Gastrocnemius medialis (tissue), 4 donors: ENCODE measurements at regions not wholly inside any gene's neighbourhood (a gene's known extent, or its start where the extent isn't known, plus 50 kb on each side); places are given as distances from the start of the nearest gene placed in this dataset.
"Not testable (repeated sequence)": the region's sequence is repeated elsewhere in the genome, so short reads cannot be mapped to it uniquely, and the experiment has no call there.

Source experiments
- ATAC-seq, 2 donors: fragments of 150-250 bp; one replicate each; pipeline ENCODE4 v1.9.1; 2016
- DNase-seq, 2 donors: peaks; one replicate each; pipeline ENCODE4 v3.0.0-alpha.2; 2019
- H3K27ac ChIP-seq, 4 donors: fragments of 200-600 bp; sonication (generic); 1 replicate in 1 of 4; 2 replicates in 3 of 4; pipeline ENCODE4 v1.5.1; 2016 to 2018; ENCODE audit warnings: mild to moderate bottlenecking in 2 of 4, moderate library complexity in 1 of 4
- H3K27me3 ChIP-seq, 3 donors: fragments of 200-600 bp; sonication (generic) in 2 of 3; 1 replicate in 1 of 3; 2 replicates in 2 of 3; pipeline versions ENCODE4 v1.5.1 to v1.6.0; 2016 to 2019; ENCODE audit warnings: mild to moderate bottlenecking in 1 of 3, moderate library complexity in 1 of 3
- H3K36me3 ChIP-seq, 2 donors: fragments of 200-600 bp; sonication (generic) in 1 of 2; one replicate each; pipeline ENCODE4 v1.5.1; 2017 to 2018
- H3K4me1 ChIP-seq, 2 donors: fragments of 200-600 bp; sonication (generic) in 1 of 2; one replicate each; pipeline ENCODE4 v1.5.1; 2016 to 2017; ENCODE audit warnings: mild to moderate bottlenecking in 2 of 2
- H3K4me3 ChIP-seq, 4 donors: fragments of 200-600 bp; sonication (generic) in 3 of 4; 1 replicate in 1 of 4; 2 replicates in 3 of 4; pipeline ENCODE4 v1.5.1; 2016 to 2019; ENCODE audit warnings: mild to moderate bottlenecking in 2 of 4
- H3K9me3 ChIP-seq, 3 donors: fragments of 200-600 bp; sonication (generic) in 2 of 3; 1 replicate in 1 of 3; 2 replicates in 2 of 3; pipeline ENCODE4 v1.5.1; 2016 to 2019
- POLR2A ChIP-seq, 2 donors: fragments of 450-650 bp; IDR thresholded peaks; one replicate each; pipeline ENCODE4 v1.6.1; 2017; ENCODE audit warnings: antibody characterized with exemption in 2 of 2, mild to moderate bottlenecking in 2 of 2, moderate library complexity in 2 of 2
- in situ Hi-C, 4 donors: fragments of 200-750 bp; cut with MboI; loops; one replicate each; pipeline versions ENCODE4 v1.15.0 to v1.8.0; 2017; ENCODE audit warnings: low sequenced_read_pairs in 4 of 4
- intact Hi-C: fragments of 100-400 bp; cut with DNase I; formaldehyde crosslinking; loops from one replicate; pipeline ENCODE4 v1.15.1; 2023; ENCODE audit warnings: low total_unique reads
- TF ChIP-seq, protein P1 (sequence below), 5 experiments: fragments of 450-650 bp in 3 of 5; fragments of 200-600 bp in 2 of 5; sonication (generic) in 2 of 5; IDR thresholded peaks in 4 of 5; conservative IDR thresholded peaks in 1 of 5; 1 replicate in 4 of 5; 2 replicates in 1 of 5; pipeline ENCODE4 v1.5.1; 2016 to 2019; ENCODE audit warnings: antibody characterized with exemption in 5 of 5, mild to moderate bottlenecking in 3 of 5, moderate library complexity in 3 of 5

DNA sequence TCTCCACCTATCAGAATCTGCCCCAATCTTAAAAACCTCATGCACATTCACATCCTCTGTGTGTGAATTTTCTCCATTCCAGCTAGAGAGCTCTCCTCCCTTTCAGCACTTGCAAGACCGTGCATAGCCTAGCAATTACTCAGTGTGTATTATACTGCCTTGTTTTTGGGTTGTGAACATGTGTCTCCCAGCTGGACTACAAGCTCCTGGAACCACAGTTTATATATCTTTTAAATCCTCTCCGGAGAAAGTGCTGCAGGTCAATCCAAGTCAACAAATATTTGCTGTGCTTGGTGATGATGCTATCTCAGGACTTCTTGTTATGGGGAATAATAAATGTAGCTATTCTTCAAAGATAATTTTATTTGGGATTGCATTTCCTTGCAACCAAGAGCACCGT lies 58.2 kb upstream of the MEX3C start:
- no peaks in the 10 kb centered on the region for H3K9me3 ChIP-seq

GRCh38 chr18:51257150-51257549 lies 59.7 kb upstream of the MEX3C start:
- DNase-seq (no peak), ATAC-seq (no peak)
- Histone ChIP-seq H3K27ac (no peak overlapping the region), H3K36me3 (no peaks in the 10 kb centered on the region), H3K4me3 (no peak overlapping the region), H3K27me3 (no peaks in the 10 kb centered on the region), H3K4me1 (no peaks in the 10 kb centered on the region), H3K9me3 (no peaks in the 10 kb centered on the region)
- intact Hi-C loops = no loop called here
- in situ Hi-C loops = no loop called here
- TF ChIP-seq POLR2A (IDR thresholded peaks at IDR 0.05) = no peak
- TF ChIP-seq, protein P1, sequence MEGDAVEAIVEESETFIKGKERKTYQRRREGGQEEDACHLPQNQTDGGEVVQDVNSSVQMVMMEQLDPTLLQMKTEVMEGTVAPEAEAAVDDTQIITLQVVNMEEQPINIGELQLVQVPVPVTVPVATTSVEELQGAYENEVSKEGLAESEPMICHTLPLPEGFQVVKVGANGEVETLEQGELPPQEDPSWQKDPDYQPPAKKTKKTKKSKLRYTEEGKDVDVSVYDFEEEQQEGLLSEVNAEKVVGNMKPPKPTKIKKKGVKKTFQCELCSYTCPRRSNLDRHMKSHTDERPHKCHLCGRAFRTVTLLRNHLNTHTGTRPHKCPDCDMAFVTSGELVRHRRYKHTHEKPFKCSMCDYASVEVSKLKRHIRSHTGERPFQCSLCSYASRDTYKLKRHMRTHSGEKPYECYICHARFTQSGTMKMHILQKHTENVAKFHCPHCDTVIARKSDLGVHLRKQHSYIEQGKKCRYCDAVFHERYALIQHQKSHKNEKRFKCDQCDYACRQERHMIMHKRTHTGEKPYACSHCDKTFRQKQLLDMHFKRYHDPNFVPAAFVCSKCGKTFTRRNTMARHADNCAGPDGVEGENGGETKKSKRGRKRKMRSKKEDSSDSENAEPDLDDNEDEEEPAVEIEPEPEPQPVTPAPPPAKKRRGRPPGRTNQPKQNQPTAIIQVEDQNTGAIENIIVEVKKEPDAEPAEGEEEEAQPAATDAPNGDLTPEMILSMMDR (IDR thresholded peaks at IDR 0.05 in 4 of 5, conservative IDR thresholded peaks at IDR 0.05 in 1 of 5) = no peak

More for the DNA sequence above, 58.2 kb upstream of the MEX3C start:
- Histone ChIP-seq H3K27ac (no peak overlapping the region), H3K27me3 (no peaks in the 10 kb centered on the region), H3K36me3 (no peaks in the 10 kb centered on the region), H3K4me1 (no peaks in the 10 kb centered on the region), H3K4me3 (no peak overlapping the region)
- in situ Hi-C loops = no loop called here
- intact Hi-C loops = no loop called here
- no peak for TF ChIP-seq POLR2A (IDR thresholded peaks at IDR 0.05)
- TF ChIP-seq, protein P1 (IDR thresholded peaks at IDR 0.05 in 4 of 5, conservative IDR thresholded peaks at IDR 0.05 in 1 of 5) = no peak
- ATAC-seq (no peak), DNase-seq (no peak)

GRCh38 chr18:51260118-51260517 lies 62.6 kb upstream of the MEX3C start:
- no peak for TF ChIP-seq POLR2A (IDR thresholded peaks at IDR 0.05)
- TF ChIP-seq, protein P1 (IDR thresholded peaks at IDR 0.05 in 4 of 5, conservative IDR thresholded peaks at IDR 0.05 in 1 of 5) = no peak
- H3K27me3 ChIP-seq = no peaks in the 10 kb centered on the region
- no peak for DNase-seq
- no peak overlapping the region for H3K27ac ChIP-seq
- H3K4me1 ChIP-seq = no peaks in the 10 kb centered on the region
- H3K36me3 ChIP-seq = no peaks in the 10 kb centered on the region
- H3K4me3 ChIP-seq = no peak overlapping the region
- no peak for ATAC-seq
- intact Hi-C loops = no loop called here
- no peaks in the 10 kb centered on the region for H3K9me3 ChIP-seq
- in situ Hi-C loops = no loop called here

DNA sequence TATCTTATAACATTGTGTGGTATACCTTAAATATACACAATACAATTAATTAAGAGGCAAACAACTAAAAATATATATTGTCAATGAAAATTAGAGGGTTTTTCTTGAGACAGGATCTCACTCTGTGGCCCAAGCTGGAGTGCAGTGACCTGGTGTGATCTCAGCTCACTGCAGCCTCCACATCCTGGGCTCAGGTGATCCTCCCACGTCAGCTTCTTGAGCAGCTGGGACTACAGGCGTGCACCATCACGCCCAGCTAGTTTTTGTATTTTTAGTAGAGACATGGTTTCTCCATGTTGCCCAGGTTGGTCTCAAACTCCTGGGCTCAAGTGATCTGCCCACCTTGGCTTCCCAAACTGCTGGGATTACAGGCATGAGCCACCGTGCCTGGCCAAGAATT lies 68.6 kb upstream of the MEX3C start:
- H3K27ac ChIP-seq, intact Hi-C loops, H3K27me3 ChIP-seq, in situ Hi-C loops, ATAC-seq, H3K9me3 ChIP-seq, DNase-seq, H3K4me1 ChIP-seq, H3K4me3 ChIP-seq, H3K36me3 ChIP-seq: not testable (repeated sequence)

DNA sequence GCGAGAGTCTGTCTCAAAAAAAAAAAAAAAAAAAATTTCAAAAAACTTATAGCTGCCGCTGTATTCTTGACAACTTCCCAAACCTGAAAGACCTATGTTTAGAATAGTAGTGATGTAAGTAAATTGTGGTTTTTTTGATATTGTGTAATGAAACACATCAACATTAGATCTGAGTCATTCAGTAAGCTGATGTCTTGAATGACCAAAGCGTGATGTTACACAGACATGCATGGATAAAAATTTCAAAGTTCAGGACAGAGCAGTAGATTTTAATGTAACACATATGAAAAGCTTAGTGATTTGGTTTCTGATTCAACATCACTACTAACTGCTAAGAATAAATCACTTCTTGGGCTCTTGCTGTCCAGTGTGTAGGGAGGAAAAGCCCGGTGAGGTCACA lies 69.3 kb upstream of the MEX3C start:
- Histone ChIP-seq H3K4me1 (no peaks in the 10 kb centered on the region), H3K36me3 (no peaks in the 10 kb centered on the region), H3K27ac (no peak overlapping the region), H3K9me3 (no peaks in the 10 kb centered on the region), H3K27me3 (no peaks in the 10 kb centered on the region), H3K4me3 (no peak overlapping the region)
- no peak for DNase-seq
- intact Hi-C loops = no loop called here
- in situ Hi-C loops = no loop called here
- no peak for ATAC-seq
- TF ChIP-seq POLR2A (IDR thresholded peaks at IDR 0.05) = no peak
- TF ChIP-seq, protein P1 (IDR thresholded peaks at IDR 0.05 in 4 of 5, conservative IDR thresholded peaks at IDR 0.05 in 1 of 5) = no peak
